ENCODE measurements at regions not wholly inside any gene's neighbourhood (a gene's known extent, or its start where the extent isn't known, plus 50 kb on each side); places are given as distances from the start of the nearest gene placed in this dataset.
"Not testable (repeated sequence)": the region's sequence is repeated elsewhere in the genome, so short reads cannot be mapped to it uniquely, and the experiment has no call there.

GRCh38 chr1:56248138-56248537 lies 331.2 kb downstream of the PLPP3 start:
- Mint-ChIP-seq H3K27me3 (ENCODE audit: low read depth) (no peaks in the 10 kb centered on the region), H3K9me3 (ENCODE audit: low read depth) (no peaks in the 10 kb centered on the region), H3K4me1 (ENCODE audit: low read depth) (no peaks in the 10 kb centered on the region), H3K4me3 (ENCODE audit: unreplicated experiment) (no peak overlapping the region), H3K27ac (ENCODE audit: unreplicated experiment) (no peak overlapping the region), H3K36me3 (ENCODE audit: low read depth) (no peaks in the 10 kb centered on the region)
- TF ChIP-seq CTCF (IDR thresholded peaks at IDR 0.05) = no peak
- DNase-seq (ENCODE audit: low spot score) = no peak

GRCh38 chr1:56246726-56247125 lies 332.6 kb downstream of the PLPP3 start:
- H3K36me3 Mint-ChIP-seq (ENCODE audit: low read depth); H3K27ac Mint-ChIP-seq (ENCODE audit: unreplicated experiment); H3K4me1 Mint-ChIP-seq (ENCODE audit: low read depth); H3K4me3 Mint-ChIP-seq (ENCODE audit: unreplicated experiment); H3K9me3 Mint-ChIP-seq (ENCODE audit: low read depth); DNase-seq (ENCODE audit: low spot score); H3K27me3 Mint-ChIP-seq (ENCODE audit: low read depth): not testable (repeated sequence)

- TF ChIP-seq CTCF (IDR thresholded peaks at IDR 0.05) = no peak
- Mint-ChIP-seq H3K9me3 (ENCODE audit: low read depth) (peaks cover 9% of the 10 kb centered on the region), H3K4me3 (ENCODE audit: unreplicated experiment) (no peak overlapping the region)
Observed at GRCh38 chr1:56240400-56240799, 339.0 kb downstream of the PLPP3 start.

GRCh38 chr1:56237491-56238064 lies 341.8 kb downstream of the PLPP3 start:
- Mint-ChIP-seq H3K27ac (ENCODE audit: unreplicated experiment) (no peak overlapping the region), H3K27me3 (ENCODE audit: low read depth) (no peaks in the 10 kb centered on the region), H3K4me1 (ENCODE audit: low read depth) (peaks cover 4% of the 10 kb centered on the region), H3K4me3 (ENCODE audit: unreplicated experiment) (no peak overlapping the region), H3K36me3 (ENCODE audit: low read depth) (peaks cover 1% of the 10 kb centered on the region), H3K9me3 (ENCODE audit: low read depth) (peaks cover 9% of the 10 kb centered on the region)
- TF ChIP-seq CTCF (IDR thresholded peaks at IDR 0.05) = no peak
- no peak for DNase-seq (ENCODE audit: low spot score)

More at GRCh38 chr1:56240400-56240799, 339.0 kb downstream of the PLPP3 start:
- no peak for DNase-seq (ENCODE audit: low spot score)
- Mint-ChIP-seq H3K27ac (ENCODE audit: unreplicated experiment) (no peak overlapping the region), H3K4me1 (ENCODE audit: low read depth) (no peaks in the 10 kb centered on the region), H3K36me3 (ENCODE audit: low read depth) (peaks cover 1% of the 10 kb centered on the region), H3K27me3 (ENCODE audit: low read depth) (no peaks in the 10 kb centered on the region)

- DNase-seq (ENCODE audit: low spot score) = no peak
- H3K27ac Mint-ChIP-seq (ENCODE audit: unreplicated experiment) = no peak overlapping the region
- H3K36me3 Mint-ChIP-seq (ENCODE audit: low read depth) = peaks cover 1% of the 10 kb centered on the region
- TF ChIP-seq CTCF (IDR thresholded peaks at IDR 0.05) = no peak
- H3K9me3 Mint-ChIP-seq (ENCODE audit: low read depth) = peaks cover 9% of the 10 kb centered on the region
- peaks cover 4% of the 10 kb centered on the region for H3K4me1 Mint-ChIP-seq (ENCODE audit: low read depth)
- H3K27me3 Mint-ChIP-seq (ENCODE audit: low read depth) = no peaks in the 10 kb centered on the region
- H3K4me3 Mint-ChIP-seq (ENCODE audit: unreplicated experiment) = no peak overlapping the region
Observed at GRCh38 chr1:56236688-56237087, 342.7 kb downstream of the PLPP3 start.

- no peak for DNase-seq (ENCODE audit: low spot score)
- Mint-ChIP-seq H3K4me1 (ENCODE audit: low read depth) (peaks cover 4% of the 10 kb centered on the region), H3K36me3 (ENCODE audit: low read depth) (no peaks in the 10 kb centered on the region), H3K27ac (ENCODE audit: unreplicated experiment) (no peak overlapping the region), H3K9me3 (ENCODE audit: low read depth) (peaks cover 4% of the 10 kb centered on the region), H3K4me3 (ENCODE audit: unreplicated experiment) (no peak overlapping the region), H3K27me3 (ENCODE audit: low read depth) (no peaks in the 10 kb centered on the region)
- TF ChIP-seq CTCF (IDR thresholded peaks at IDR 0.05) = no peak
Observed at GRCh38 chr1:56235909-56236510, 343.4 kb downstream of the PLPP3 start.

All from chondrocyte (in vitro differentiated cells).